CD4-positive, alpha-beta T cell treated with Interleukin-15 for 4 hours (primary cell): ENCODE measurements at regions not wholly inside any gene's neighbourhood (a gene's known extent, or its start where the extent isn't known, plus 50 kb on each side); places are given as distances from the start of the nearest gene placed in this dataset.

Source experiments
- DNase-seq: peaks from one replicate; pipeline ENCODE4 v3.0.0-alpha.2; 2020; ENCODE audit warnings: low spot score

DNA sequence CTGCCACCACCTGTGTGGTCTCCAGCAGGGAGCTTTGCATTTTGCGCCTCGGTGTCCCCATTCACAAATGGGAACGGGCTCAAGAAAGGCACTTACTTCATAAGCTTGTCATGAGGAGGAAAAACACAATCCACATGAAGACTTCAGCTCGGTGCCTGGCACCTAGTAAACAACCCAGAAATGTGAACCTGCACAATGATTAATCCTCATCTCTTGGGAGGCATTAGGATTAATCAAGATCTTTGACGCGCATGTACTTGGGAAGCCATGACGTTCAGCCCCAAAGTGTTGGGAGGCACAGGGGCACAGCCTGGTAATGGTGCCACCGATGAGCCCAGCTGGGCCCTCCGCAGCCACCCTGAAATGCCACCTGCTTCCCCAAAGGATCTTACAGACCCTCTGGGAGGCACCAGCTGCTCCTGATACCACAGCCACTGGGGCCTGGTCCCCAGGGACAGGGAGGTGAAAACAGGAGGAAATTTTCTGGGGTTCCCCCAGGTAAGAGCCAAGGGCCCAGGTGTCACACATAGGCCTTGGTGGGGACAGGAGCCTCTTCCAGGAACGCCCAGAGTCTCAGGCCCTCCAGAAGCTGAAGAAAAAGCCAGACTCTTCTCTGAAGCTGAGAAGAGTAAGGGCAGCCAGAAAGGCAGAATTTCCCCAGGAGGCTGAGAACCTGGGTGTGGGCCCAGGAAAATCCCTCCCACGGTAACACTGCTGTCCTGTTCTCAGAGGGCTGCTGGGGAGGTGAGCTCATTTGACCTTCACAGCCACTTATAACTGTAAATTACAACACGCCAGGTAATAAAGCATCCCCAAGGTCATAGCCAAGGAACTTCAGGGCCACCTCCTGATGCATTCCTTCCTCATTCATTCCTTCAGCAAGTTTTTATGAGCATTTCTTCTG lies 507.5 kb downstream of the SHQ1 start:
- DNase-seq, result no peak

DNA sequence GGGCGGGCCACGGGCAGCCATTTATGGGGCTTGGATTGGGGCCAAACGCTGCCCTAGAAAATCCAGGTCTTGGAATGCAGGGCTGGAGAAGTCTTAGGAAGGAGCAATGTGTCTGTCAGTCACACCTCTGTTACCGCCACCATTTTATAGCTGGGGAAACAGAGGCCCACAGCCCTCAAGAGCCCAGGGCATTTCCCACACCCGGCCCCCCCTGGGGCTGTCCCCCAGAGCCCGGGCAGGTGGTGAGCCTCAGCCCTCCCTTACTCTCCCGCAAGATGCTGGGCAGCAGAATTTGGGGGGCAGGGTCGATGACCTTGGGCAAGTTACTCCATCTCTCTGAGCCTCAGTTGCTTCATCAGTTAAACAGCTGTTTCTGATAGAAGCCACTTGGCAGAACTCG lies 508.2 kb downstream of the SHQ1 start:
- DNase-seq, result no peak

DNA sequence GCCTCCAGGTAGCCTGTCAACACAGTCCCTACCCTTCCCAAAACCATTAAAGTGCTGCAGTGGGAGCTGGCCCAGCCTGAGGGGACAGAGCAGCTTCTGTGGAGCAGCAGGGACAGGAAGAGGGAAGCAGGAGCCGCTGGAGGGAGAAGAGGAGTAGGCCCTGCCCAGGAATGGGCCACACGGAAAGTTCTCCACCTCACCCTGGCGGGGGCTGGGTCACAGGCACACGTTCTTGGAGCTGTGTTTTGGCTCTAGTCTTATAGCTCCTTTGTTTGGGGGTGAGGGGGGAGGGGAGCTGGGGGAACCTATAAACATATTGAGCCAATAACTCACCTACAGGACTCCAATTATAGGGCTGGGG lies 508.6 kb downstream of the SHQ1 start:
- no peak for DNase-seq

DNA sequence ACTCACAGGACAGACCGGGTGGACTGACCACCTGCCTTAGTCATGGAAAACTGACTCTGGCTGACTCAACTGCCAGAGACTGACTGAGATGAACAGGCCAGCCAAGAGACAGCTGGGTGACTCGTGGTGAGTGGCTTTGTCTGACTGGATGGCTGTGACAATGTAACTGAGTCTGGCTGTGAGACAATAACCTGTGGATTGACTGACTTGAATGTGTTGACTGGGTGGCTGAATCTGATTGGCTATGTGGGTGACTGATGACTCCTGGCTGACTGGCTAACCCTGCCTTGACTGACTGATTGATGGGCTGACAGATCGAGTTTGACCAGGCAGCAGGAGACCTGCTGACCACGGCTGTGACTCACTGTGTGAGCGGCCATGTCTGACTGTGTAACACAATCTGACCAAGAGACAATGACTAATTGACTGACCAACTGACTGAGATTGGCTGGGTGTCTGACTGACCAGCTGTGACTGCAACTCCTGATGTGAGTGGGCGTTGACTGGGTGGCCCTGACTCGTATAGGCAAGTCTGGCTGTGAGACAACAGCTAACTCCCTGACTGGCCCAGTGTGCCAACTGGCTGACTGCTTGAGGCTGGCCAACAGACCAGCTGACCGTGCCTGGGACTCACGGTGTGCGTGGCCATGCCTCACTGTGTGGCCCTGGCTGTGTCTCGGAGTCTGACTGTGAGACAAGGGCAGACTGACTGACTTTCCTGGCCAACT lies 509.1 kb downstream of the SHQ1 start:
- DNase-seq, result peak; percentile 17

DNA sequence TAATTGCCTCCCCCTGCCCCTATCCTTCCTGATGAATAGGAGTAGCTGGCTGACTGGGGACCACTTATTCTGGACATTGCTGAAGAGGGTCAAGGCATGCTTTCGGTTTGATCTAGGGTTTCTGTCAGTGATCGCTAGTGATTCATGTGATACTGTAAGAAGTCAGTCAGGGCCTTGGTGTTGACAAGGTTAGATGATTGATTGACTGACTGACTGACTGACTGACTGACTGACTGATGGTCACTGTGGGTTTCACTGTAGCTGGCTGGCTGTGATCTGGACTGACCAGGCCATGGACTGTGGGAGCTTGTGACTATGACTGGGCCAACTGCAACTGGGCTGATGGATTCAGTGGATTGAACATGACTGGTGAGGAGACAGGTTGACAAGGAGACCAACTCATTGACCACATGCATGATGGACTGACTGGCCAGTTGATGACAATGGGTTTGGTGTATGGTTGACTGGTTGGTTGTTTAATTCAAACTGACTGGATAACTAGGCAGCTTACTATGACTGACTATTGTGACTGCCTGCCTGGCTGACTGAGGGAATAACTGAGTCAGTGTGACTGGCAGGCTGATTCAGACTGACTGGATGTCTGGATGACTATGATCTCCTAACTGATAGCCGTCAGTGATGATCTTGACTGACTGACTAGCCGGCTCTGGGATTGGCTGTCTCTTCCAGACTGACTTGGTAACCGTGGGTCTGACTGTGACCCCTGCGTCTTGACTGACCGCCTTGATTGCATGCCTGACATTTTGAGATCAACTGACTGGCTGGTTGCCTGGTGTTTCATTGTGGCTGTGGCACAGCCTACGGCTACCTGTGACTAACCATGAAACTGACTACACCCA lies 509.9 kb downstream of the SHQ1 start:
- no peak for DNase-seq

DNA sequence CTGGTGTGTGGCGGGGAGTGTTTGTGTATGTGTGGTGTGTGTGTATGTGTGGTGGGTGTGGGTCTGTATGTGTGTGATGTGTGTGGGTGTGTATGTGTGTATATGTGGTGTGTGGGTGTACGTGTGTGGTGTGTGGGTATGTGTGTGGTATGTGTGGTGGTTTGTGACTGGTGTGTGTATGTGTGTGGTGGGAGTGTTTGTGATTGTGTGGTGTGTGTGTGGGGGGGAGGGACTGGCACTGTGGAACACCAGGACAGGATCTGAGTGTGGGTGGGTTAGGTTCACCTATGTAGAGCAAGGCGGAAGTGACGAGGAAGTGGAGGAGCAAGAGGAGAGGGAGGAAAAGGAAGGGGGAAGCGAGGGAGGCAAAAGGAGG lies 510.8 kb downstream of the SHQ1 start:
- DNase-seq, result no peak

DNA sequence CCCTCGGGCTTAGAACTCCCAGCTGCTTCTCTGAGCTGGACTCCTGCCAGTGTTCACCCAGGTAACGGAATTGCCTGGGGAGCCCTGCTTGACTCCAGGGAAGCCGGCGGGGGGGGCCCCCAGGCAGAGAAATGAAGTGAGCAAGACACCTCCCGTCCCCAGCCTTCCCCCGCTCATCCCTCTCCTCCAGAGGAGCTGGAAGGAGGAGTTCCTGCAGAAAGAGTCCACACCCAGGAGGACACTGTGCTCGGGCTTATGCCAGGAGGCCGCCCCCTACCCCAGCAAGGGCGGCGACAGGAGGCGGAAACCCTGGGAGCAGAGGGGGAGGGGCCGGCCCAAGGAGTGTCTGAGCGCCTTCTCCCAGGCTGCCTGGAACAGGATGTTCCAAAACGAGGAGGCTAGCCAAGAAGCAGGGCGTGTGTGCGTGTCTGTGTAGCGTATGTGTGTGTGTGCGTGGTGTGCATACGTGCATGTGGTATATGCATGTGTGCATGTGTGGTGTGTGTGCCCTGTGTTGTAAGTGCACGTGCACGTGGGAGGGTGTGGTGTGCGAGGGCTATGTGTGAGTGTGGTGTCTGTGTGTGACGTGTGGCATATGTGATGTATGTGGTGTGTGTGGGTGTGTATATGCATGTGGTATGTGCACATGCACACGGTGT lies 511.3 kb downstream of the SHQ1 start:
- DNase-seq, result no peak

DNA sequence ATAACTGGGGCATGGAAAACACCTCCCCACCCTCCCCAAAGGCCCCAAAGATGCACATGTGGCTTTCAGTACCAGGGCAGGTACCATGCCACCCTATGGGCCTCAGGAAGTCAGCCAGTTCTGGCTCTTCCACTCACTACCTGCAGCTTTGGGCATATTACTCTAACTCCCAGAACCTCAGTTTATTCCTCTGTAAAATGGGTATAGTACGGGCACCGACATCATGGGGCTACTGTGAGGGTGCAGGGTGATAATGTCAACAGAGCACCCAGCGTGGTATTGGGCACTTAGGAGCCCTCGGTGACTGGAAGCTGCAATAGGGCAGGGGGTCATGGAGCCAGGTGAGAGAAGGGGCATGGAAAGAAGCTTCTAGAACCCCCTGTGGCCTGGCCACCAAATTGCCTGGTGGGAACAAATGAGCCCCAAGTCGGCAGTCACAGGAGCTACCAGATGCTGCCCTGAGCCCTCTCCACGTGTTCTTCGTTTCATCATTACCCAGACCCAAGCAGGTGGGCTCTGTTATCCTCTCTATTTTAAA lies 512.1 kb downstream of the SHQ1 start:
- DNase-seq, result no peak

DNA sequence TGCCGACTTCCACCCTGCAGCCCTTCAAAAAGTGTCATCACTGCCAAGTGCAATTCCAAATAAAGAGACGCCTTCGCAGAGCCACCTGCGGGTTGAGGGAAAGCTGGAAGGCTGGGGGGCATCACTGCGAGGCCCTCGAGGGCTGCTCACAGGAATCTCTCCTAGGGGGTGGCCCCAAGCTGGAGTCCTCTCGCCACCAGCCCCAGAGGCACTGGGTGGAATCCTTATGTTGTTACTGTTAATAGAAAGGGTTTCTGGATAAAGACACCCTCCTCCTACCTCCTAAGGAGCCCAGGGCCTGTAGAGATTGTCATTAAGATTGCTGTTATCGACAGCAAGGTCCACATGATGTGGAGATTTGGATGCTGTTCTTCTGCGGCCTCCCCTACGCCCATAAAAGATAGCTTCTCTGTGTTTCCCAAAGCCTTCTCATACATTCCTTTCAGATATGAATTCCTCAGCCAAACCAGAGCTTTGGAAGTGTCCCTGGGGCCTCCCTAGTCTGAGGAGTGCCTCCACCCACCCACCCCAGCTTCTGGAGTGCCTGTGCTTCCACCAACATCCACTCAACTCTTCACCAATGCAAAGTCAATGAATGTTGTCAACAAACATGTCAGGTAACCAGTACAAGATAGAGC lies 512.7 kb downstream of the SHQ1 start:
- no peak for DNase-seq

DNA sequence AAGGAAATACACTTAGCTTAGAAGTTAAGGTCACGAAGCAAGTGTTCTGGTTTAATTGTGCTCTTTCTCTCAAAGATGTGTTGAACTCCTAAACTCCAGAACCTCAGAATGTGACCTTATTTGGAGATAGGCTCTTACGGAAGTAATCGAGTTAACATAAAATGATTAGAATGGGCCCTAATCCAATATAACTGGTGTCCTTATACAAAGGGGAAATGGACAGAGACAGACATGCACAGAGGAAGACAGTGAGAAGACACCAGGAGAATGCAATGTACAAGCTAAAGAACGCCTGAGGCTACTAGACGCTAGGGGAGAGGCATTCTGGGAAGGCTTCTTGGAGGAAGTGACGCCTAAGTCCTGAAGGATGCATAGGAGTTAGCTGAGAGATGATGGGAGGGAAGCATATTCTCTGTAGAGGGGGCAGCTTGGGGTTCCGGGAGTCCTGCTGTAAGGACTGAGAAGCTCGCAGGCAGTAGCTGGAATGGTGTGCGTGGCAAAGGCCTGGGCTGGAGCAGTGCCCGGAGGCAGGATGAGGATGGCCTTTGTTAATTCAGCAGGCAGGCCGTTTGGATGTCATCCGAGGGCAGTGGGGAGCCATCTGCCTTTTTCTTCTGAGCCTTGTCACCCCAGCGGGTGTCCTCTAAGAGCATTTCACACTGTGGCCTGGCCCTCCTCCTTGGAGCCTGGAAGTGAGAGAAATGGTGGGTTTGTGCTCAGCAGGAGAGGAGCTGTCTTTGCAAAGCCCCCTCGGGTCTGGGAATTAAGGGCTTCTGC lies 513.4 kb downstream of the SHQ1 start:
- DNase-seq, result no peak

DNA sequence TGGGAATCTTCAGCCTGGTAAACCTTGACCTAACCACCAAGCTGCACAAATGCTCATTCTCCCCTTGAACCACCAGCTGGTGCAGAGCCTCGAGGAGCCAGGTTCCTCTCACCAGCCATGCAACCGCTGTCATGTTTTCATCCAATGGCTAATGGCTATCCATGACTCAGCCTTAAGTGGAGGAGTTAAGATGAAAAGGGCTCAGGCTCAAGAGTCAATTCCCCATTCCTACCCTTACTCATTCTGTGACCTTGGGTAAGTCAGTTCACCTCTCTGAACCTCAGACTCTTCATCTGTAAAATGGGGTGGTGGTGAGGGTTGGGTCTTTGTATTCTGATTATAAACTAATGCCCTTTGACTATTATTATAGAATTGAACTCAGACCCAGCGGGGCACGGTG lies 515.6 kb downstream of the SHQ1 start:
- no peak for DNase-seq

DNA sequence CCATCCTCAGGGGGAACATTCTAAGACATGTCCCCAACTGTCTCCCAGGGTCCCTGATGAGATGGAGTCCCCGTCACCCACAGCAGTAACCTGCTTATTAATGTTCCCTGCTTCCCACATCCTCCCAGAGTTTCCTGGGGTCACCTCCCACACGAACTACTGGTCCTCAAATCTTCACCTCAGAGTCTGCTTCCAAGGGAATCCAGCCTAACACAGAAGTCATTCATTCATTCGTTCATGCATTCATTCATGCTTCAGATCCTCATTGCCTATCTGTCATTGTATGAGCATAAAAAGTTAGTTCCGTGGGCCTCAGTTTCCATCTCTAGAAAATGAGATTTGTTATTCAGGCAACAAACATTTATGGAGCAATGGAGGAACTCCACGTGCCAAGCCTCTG lies 516.2 kb downstream of the SHQ1 start:
- DNase-seq, result no peak

DNA sequence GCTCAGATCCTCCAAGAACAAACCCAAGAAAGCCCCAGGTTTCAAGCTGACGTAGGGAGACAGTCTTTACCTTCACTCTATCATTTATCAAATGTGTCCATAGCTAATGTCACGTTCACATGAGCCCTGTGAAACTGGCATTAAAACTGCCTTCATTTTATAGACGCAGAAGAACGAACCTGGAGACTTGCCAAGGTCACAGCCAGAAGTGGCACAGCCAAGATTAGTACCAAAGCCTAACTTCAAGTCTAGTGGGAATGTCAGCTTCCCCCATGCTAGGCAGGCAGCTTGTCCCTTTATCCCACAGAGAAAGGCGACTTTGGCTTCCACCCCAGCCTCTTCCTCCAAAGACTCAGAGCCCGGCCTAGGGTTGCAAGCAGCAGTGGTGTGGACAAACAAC lies 517.2 kb downstream of the SHQ1 start:
- no peak for DNase-seq

DNA sequence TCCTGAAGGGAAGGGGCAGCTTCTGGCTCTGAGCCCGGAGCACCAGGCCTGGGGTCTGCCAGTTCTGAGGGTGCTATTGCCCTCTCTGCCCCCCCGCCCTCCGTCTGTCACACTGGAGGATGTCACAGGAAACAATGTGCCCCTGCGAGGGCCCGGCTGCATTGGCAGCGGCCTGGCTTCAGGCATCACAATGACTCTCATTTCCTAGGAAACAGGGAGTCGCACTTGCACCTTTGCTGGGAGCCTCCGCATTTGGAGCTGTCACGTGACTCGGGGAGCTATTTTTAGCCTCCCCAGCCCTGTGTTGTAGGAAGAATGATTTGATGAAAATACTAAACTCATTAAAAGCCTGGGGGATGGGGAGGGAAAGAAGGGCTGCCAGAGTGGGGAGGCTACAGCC lies 518.9 kb downstream of the SHQ1 start:
- no peak for DNase-seq

DNA sequence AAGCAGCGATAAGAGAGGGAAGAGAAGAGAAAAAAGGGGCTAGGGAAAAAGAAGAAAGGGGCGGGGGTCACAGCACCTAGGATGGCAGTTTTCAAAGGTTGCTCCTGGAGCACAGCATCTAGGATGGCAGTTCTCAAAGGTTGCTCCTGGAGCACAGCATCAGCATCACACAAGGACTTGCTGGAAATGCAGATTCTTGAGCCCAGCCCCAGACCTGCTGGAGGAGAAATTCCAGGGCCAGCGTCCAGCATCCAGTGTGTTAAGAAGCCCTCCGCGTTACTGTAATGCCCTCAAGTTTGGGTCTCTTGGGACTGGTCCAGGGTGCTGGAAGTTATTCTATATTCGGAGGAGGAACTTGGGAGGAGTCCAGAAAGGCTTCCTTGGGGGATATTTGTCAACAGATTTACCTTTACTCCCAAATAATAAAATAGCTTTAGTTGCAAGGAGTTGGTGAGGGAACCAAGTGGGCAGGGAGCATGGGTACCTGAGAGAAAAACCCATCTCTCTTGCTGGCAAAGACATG lies 519.4 kb downstream of the SHQ1 start:
- no peak for DNase-seq

DNA sequence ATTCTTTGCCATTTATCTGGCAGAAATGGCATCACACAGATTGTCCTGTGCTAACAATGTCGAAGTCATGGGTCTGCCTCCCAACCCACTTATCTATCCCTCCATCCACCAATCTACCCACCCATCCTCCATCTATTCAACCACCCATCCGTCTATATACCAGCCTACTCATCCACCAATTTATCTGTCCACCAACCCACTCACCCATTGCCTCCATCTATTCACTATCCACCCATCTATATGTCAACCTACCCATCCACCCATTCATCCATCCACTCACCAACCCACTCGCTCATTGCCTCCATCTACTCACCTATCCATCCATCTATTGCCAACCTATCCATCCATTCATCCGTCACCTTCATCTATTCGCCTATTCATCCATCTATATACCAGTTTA lies 521.2 kb downstream of the SHQ1 start:
- no peak for DNase-seq

DNA sequence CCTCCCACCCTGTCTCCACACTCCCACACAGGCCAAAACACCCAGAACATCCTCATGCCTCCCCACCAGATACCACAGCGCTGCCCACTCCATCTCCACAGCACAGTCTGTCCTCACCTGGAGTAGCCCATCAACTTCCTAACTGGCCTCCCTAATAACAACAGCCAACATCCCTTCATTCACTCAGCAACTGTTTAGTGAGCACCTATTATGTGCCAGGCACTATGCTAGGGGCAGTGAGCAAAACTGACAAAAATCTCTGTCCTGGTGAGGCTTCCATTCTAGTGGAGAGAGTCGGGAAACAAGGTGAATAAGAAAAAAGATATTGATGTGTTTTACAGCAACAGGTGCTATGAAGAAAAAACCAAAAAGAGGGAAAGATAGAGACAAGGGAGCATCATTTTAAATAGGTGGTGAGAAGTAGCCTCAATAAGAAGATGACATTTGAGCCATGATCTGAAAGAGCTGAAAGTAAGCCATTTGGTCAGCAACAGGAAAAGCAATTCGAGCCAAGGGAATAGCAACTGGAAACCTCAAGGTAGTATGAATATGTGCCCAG lies 523.9 kb downstream of the SHQ1 start:
- DNase-seq, result no peak

DNA sequence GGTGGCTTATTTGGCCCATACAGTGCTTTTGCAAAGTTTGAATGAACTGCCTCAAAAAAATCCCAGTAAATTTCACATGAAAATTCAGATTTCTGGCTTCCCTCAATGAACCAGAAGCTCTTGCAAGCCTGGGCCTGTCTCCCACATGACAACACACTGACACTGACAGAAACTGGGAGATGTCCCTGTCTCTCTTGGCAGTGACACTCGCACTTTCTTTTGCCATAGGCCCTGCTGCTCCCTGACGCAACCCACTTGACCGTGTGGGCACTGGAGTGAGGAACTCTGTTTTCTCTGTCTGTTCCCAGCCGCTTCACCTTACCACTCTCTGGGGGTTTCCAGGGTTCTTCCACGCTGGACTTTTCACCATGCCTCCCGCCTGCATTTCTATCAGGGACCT lies 524.5 kb downstream of the SHQ1 start:
- DNase-seq, result no peak

DNA sequence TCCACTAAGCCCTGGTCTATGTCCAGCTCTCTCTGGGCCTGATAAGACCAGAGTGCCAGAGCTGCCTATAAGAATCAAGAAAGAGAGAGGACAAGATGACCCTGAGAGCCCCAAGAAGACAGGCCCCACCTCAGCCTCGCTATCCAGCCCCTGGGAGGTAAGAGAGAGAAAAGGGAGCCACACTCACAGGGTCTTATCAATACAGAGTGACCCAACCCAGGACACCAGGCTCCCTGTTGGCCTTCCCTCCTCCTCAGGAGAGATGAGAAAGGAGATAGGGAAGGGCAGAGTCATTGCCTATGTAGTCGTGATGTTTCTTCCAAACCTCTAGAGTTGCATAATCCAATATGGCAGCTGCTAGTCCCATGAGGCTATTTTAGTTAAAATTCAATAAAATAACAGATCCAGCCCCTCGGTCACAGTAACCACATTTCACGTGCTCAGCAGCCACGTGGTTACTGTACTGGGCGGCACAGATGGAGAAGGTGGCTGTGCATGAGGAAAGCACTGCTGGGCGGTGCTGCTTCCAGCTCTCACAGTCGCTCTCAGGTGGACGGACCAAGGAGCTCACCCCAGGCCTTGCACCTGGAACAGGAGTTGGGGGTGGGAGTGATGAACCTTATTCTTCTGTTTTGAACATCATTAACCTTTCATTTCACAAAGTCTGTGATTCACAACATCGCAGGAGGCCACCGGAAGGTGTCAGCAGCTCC lies 525.8 kb downstream of the SHQ1 start:
- no peak for DNase-seq

DNA sequence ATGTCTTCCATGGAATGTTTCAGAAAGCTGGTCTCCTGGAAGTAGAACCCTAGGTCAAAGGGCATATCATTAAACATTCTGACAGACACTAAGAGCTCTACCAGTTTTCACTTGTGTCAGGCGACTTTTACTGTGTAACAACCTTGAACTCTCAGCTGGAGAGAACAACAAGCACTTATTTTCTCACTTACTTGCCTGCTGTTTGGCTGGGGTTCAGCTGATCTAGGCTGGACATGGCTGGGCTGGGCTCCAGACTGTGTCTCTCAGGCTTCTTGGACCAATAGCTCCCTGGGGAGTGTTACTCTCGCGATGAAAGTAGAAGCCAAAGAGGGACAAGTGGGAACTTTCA lies 527.3 kb downstream of the SHQ1 start:
- DNase-seq, result no peak
